HEK293T (cell line): ENCODE measurements at regions not wholly inside any gene's neighbourhood (a gene's known extent, or its start where the extent isn't known, plus 50 kb on each side); places are given as distances from the start of the nearest gene placed in this dataset.
"Not testable (repeated sequence)": the region's sequence is repeated elsewhere in the genome, so short reads cannot be mapped to it uniquely, and the experiment has no call there.

Experiments used
- CTCF ChIA-PET: fragments of 350-600 bp; formaldehyde crosslinking; extraction: SDS; loops from one replicate; lab custom pipeline; 2021; ENCODE audit warnings: antibody characterized with exemption, inconsistent platforms; lab: Yijun Ruan, JAX
- POLR2A ChIA-PET: fragments of 350-600 bp; formaldehyde crosslinking; extraction: SDS; loops from one replicate; lab custom pipeline; 2020; ENCODE audit warnings: antibody characterized with exemption, inconsistent platforms; lab: Yijun Ruan, JAX
- DNase-seq: peaks from one replicate; pipeline ENCODE4 v3.0.0; 2012; ENCODE audit warnings: mixed read lengths; ENCODE audit errors: extremely low spot score
- ARNT ChIP-seq: fragments of 450-650 bp; IDR thresholded peaks from 2 replicates; pipeline ENCODE4 v1.6.1; 2017; ENCODE audit warnings: mild to moderate bottlenecking
- BHLHE40 ChIP-seq: fragments of 450-650 bp; IDR thresholded peaks from 2 replicates; pipeline ENCODE4 v1.6.1; 2016; ENCODE audit warnings: mild to moderate bottlenecking, moderate library complexity, borderline replicate concordance
- CTBP1 ChIP-seq: fragments of 450-650 bp; IDR thresholded peaks from 2 replicates; pipeline ENCODE4 v1.6.1; 2016; ENCODE audit warnings: borderline replicate concordance
- ELF4 ChIP-seq: fragments of 450-650 bp; IDR thresholded peaks from 2 replicates; pipeline ENCODE4 v1.6.1; 2017; ENCODE audit warnings: antibody characterized with exemption
- FOXA1 ChIP-seq: fragments of 450-650 bp; IDR thresholded peaks from 2 replicates; pipeline ENCODE4 v1.6.1; 2016; ENCODE audit warnings: mild to moderate bottlenecking
- FOXK2 ChIP-seq: fragments of 450-650 bp; IDR thresholded peaks from 2 replicates; pipeline ENCODE4 v1.6.1; 2016; ENCODE audit warnings: mild to moderate bottlenecking
- FOXM1 ChIP-seq: fragments of 450-650 bp; IDR thresholded peaks from 2 replicates; pipeline ENCODE4 v1.6.1; 2017; ENCODE audit warnings: mild to moderate bottlenecking, borderline replicate concordance
- HDGF ChIP-seq: fragments of 450-650 bp; IDR thresholded peaks from 2 replicates; pipeline ENCODE4 v1.6.1; 2017; ENCODE audit warnings: antibody characterized with exemption, borderline replicate concordance
- L3MBTL2 ChIP-seq: fragments of 450-650 bp; conservative IDR thresholded peaks from 2 replicates; pipeline ENCODE4 v1.6.1; 2016; ENCODE audit warnings: mild to moderate bottlenecking
- LEF1 ChIP-seq: fragments of 450-650 bp; IDR thresholded peaks from 2 replicates; pipeline ENCODE4 v1.6.1; 2017; ENCODE audit warnings: mild to moderate bottlenecking, borderline replicate concordance
- NFRKB ChIP-seq: fragments of 450-650 bp; IDR thresholded peaks from 2 replicates; pipeline ENCODE4 v1.6.1; 2016; ENCODE audit warnings: mild to moderate bottlenecking, moderate library complexity
- PKNOX1 ChIP-seq: fragments of 450-650 bp; IDR thresholded peaks from 2 replicates; pipeline ENCODE4 v1.6.1; 2016
- SP1 ChIP-seq: fragments of 450-650 bp; IDR thresholded peaks from 2 replicates; pipeline ENCODE4 v1.6.1; 2017
- SUZ12 ChIP-seq: fragments of 450-650 bp; IDR thresholded peaks from 2 replicates; pipeline ENCODE4 v1.6.1; 2016; ENCODE audit warnings: mild to moderate bottlenecking
- TARDBP ChIP-seq: fragments of 450-650 bp; IDR thresholded peaks from 2 replicates; pipeline ENCODE4 v1.6.1; 2016
- ZNF384 ChIP-seq: fragments of 450-650 bp; IDR thresholded peaks from 2 replicates; pipeline ENCODE4 v1.6.1; 2016

GRCh38 chr10:80718024-80718423 lies 180.3 kb downstream of the SH2D4B start:
- DNase-seq = no peak
- CTCF ChIA-PET = no interaction called here
- POLR2A ChIA-PET = no interaction called here
- TF ChIP-seq CTBP1 = no peak
- TF ChIP-seq ZNF384 = no peak
- no peak for TF ChIP-seq FOXM1
- no peak for TF ChIP-seq ARNT
- TF ChIP-seq FOXK2 = no peak
- TF ChIP-seq TARDBP = no peak
- TF ChIP-seq BHLHE40 = no peak
- no peak for TF ChIP-seq LEF1

- ChIA-PET CTCF (interaction anchor here (0.6 kb wide), 1 partner anchor 279 kb away, joined by 4 read pairs; no protein-coding TSS in a partner anchor), POLR2A (no interaction called here)
- no peak for TF ChIP-seq ELF4
- DNase-seq = no peak
Measured at GRCh38 chr10:80719935-80720334, 182.2 kb downstream of the SH2D4B start.

DNA sequence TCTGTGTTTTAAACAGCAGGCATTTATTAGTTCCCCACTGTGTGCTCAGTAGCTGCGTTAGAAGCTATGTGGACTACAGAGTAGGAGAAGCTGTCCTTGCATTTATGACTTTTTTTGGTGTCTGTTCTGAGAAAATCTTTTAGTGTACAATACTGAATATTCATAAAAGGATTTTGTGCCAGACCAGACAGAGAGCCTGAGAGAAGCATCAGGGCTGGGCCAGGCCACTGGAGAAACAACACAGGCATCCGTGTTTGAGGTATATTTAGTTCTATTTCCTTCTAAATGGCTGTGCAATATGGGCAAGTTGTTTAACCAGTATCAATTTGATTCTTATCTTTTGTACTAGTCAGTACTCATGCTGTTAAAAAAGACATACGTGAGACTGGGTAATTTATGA lies 182.8 kb downstream of the SH2D4B start:
- no peak for TF ChIP-seq TARDBP
- TF ChIP-seq FOXA1 = no peak
- TF ChIP-seq ELF4 = no peak
- no peak for TF ChIP-seq SUZ12
- no peak for TF ChIP-seq PKNOX1
- no peak for TF ChIP-seq HDGF
- no peak for TF ChIP-seq ZNF384
- no peak for TF ChIP-seq NFRKB
- TF ChIP-seq LEF1 = no peak
- no peak for TF ChIP-seq FOXK2
- TF ChIP-seq L3MBTL2 = no peak
- no peak for TF ChIP-seq CTBP1
- no peak for TF ChIP-seq SP1
- no peak for TF ChIP-seq FOXM1
- no peak for TF ChIP-seq BHLHE40
- no peak for TF ChIP-seq ARNT
- DNase-seq = no peak
- POLR2A ChIA-PET = no interaction called here
- CTCF ChIA-PET = interaction anchor here (0.6 kb wide), 1 partner anchor 280 kb away, joined by 4 read pairs; no protein-coding TSS in a partner anchor

DNA sequence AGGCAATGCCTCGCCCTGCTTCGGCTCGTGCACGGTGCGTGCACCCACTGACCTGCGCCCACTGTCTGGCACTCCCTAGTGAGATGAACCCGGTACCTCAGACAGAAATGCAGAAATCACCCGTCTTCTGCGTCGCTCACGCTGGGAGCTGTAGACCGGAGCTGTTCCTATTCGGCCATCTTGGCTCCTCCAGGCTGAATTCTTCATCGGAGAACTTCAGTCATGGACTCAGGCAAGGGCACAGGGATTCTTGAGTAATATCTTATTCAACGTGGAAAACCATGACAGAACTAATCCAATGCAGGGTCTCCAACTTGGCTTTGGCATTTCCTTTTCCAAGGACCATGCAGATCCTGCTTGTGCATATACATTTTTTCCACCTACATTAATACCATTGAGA lies 190.7 kb downstream of the SH2D4B start:
- POLR2A ChIA-PET, DNase-seq, CTCF ChIA-PET: not testable (repeated sequence)

GRCh38 chr10:80729896-80730295 lies 192.2 kb downstream of the SH2D4B start:
- ChIA-PET POLR2A (no interaction called here), CTCF (no interaction called here)
- no peak for DNase-seq
- TF ChIP-seq PKNOX1 = no peak
- no peak for TF ChIP-seq SUZ12
- no peak for TF ChIP-seq FOXK2
- no peak for TF ChIP-seq ELF4
- no peak for TF ChIP-seq CTBP1
- no peak for TF ChIP-seq TARDBP
- TF ChIP-seq LEF1 = no peak
- no peak for TF ChIP-seq BHLHE40
- TF ChIP-seq NFRKB = no peak
- no peak for TF ChIP-seq FOXA1
- TF ChIP-seq HDGF = no peak
- no peak for TF ChIP-seq ARNT
- no peak for TF ChIP-seq FOXM1
- no peak for TF ChIP-seq SP1
- no peak for TF ChIP-seq L3MBTL2
- TF ChIP-seq ZNF384 = no peak

GRCh38 chr10:80730522-80730921 lies 192.8 kb downstream of the SH2D4B start:
- no peak for TF ChIP-seq SP1
- no peak for TF ChIP-seq L3MBTL2
- no peak for TF ChIP-seq BHLHE40
- no peak for TF ChIP-seq NFRKB
- no peak for TF ChIP-seq PKNOX1
- no peak for TF ChIP-seq TARDBP
- no peak for TF ChIP-seq CTBP1
- no peak for TF ChIP-seq LEF1
- no peak for TF ChIP-seq FOXK2
- TF ChIP-seq HDGF = no peak
- no peak for TF ChIP-seq ARNT
- no peak for TF ChIP-seq SUZ12
- no peak for TF ChIP-seq FOXA1
- no peak for TF ChIP-seq ELF4
- ChIA-PET POLR2A (no interaction called here), CTCF (interaction anchor here (0.6 kb wide), 1 partner anchor 999 kb away, joined by 6 read pairs; no protein-coding TSS in a partner anchor)
- DNase-seq = no peak

DNA sequence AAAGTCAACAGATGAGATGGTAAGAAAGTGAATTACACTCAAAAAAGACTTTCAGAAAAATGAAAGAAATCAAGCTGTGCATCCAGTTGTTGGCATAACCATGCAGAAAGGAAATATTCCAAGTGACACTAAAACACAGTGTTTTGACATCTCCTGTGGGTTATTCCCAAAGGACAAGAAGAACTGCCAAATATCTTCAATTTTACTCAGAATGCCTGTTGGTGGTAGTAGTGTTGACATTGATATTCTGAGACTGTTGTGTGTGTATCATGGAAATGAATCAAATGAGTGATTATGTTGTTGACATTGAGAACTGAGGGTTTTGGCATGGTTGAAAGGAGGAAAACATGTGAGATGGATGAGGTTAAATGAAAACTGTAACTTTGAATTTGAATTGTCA lies 196.9 kb downstream of the SH2D4B start:
- CTCF ChIA-PET = no interaction called here
- DNase-seq = no peak
- no peak for TF ChIP-seq HDGF
- TF ChIP-seq FOXA1 = no peak
- no peak for TF ChIP-seq NFRKB
- TF ChIP-seq ZNF384 = no peak
- no peak for TF ChIP-seq PKNOX1
- TF ChIP-seq L3MBTL2 = no peak
- TF ChIP-seq CTBP1 = no peak
- TF ChIP-seq BHLHE40 = no peak
- TF ChIP-seq LEF1 = no peak
- TF ChIP-seq FOXM1 = no peak
- no peak for TF ChIP-seq FOXK2
- TF ChIP-seq SUZ12 = no peak
- TF ChIP-seq ELF4 = no peak
- TF ChIP-seq SP1 = no peak
- no peak for TF ChIP-seq ARNT
- POLR2A ChIA-PET = no interaction called here
